NB4 (cell line): ENCODE measurements at regions not wholly inside any gene's neighbourhood (a gene's known extent, or its start where the extent isn't known, plus 50 kb on each side); places are given as distances from the start of the nearest gene placed in this dataset.

Experiments
- POLR2A ChIP-seq: IDR thresholded peaks from 2 replicates; pipeline ENCODE4 v1.6.1; 2011; ENCODE audit warnings: mild to moderate bottlenecking; ENCODE audit not compliant: insufficient read length; ENCODE audit errors: extremely low read depth
- TF ChIP-seq, protein P1 (sequence below): IDR thresholded peaks from one replicate; pipeline ENCODE4 v1.5.1; 2012; ENCODE audit warnings: low read depth, low read length

DNA sequence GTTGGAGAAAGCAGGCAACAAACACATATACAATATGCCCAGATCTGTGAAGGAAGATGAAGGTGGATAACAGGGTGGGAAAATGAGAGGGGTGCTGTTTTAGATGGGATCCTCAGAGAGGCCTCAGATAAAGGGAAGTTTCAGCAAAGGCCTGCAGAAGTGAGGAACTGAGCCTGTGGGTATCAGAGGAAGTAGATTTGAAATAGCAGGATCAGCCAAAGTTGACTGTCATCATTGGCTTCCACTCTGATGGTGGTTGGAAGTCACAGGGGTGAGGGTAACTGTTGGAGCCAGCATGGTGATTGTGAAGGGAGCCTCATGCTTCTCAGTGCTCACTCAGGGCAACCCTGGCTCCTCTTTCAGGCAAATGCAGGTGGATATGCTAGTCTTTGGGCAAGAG is 607.2 kb upstream of the CLINT1 start:
- no peak for TF ChIP-seq POLR2A
- TF ChIP-seq, protein P1, sequence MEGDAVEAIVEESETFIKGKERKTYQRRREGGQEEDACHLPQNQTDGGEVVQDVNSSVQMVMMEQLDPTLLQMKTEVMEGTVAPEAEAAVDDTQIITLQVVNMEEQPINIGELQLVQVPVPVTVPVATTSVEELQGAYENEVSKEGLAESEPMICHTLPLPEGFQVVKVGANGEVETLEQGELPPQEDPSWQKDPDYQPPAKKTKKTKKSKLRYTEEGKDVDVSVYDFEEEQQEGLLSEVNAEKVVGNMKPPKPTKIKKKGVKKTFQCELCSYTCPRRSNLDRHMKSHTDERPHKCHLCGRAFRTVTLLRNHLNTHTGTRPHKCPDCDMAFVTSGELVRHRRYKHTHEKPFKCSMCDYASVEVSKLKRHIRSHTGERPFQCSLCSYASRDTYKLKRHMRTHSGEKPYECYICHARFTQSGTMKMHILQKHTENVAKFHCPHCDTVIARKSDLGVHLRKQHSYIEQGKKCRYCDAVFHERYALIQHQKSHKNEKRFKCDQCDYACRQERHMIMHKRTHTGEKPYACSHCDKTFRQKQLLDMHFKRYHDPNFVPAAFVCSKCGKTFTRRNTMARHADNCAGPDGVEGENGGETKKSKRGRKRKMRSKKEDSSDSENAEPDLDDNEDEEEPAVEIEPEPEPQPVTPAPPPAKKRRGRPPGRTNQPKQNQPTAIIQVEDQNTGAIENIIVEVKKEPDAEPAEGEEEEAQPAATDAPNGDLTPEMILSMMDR: no peak
